Panc1 (cell line): ENCODE measurements at regions not wholly inside any gene's neighbourhood (a gene's known extent, or its start where the extent isn't known, plus 50 kb on each side); places are given as distances from the start of the nearest gene placed in this dataset.

Source experiments
- ATAC-seq: fragments of 200-7000 bp; cut with Tn5 transposase; 2 replicates; pipeline ENCODE4 v1.9.1; 2020; ENCODE audit warnings: mild to moderate bottlenecking, moderate library complexity
- BruUV-seq: library from RNA; stranded (reverse); fragments of 400-500 nt; replicated peaks from 2 replicates; lab custom pipeline; 2021; lab: Mats Ljungman, UMichigan
- CTCF ChIA-PET: fragments of 300-600 bp; sonication (Branson Sonifier 250); formaldehyde crosslinking; loops from one replicate; lab custom pipeline; 2022; ENCODE audit warnings: antibody characterized with exemption; lab: Charles Lee
- POLR2A ChIA-PET: fragments of 300-600 bp; sonication (Branson Sonifier 250); formaldehyde crosslinking; loops from one replicate; lab custom pipeline; 2022; ENCODE audit warnings: antibody characterized with exemption; lab: Charles Lee
- DNase-seq: peaks from one replicate; pipeline ENCODE4 v3.0.0-alpha.2; 2010; ENCODE audit warnings: low read depth, low spot score
- H3K27ac ChIP-seq: 2 replicates; pipeline ENCODE4 v1.5.1; 2011; ENCODE audit warnings: mild to moderate bottlenecking, low read length, inconsistent platforms
- H3K27me3 ChIP-seq: fragments of 200-500 bp; sonication (Bioruptor generic); 2 replicates; pipeline ENCODE4 v1.6.0; 2014; ENCODE audit warnings: low read length, inconsistent platforms; ENCODE audit not compliant: control insufficient read depth, insufficient read depth
- H3K36me3 ChIP-seq: fragments of 200-500 bp; sonication (Bioruptor generic); 2 replicates; pipeline ENCODE4 v1.5.1; 2014; ENCODE audit warnings: inconsistent platforms, mild to moderate bottlenecking, low read length, moderate library complexity; ENCODE audit not compliant: control insufficient read depth, insufficient read depth
- H3K4me1 ChIP-seq: 2 replicates; pipeline ENCODE4 v1.5.1; 2011; ENCODE audit warnings: inconsistent platforms, mild to moderate bottlenecking, low read length, moderate library complexity; ENCODE audit not compliant: control insufficient read depth, insufficient read depth
- H3K4me3 ChIP-seq, 2 experiments: 2 replicates each; pipeline ENCODE4 v1.5.1; 2011 to 2012; ENCODE audit warnings: low read depth in 2 of 2, low read length in 2 of 2, mild to moderate bottlenecking in 2 of 2, inconsistent platforms in 1 of 2, moderate library complexity in 1 of 2
- H3K9me3 ChIP-seq: fragments of 200-500 bp; sonication (Bioruptor generic); 2 replicates; pipeline ENCODE4 v1.5.1; 2014; ENCODE audit warnings: low read depth, mild to moderate bottlenecking, inconsistent platforms, low read length, moderate library complexity; ENCODE audit not compliant: control insufficient read depth, insufficient read depth
- CTCF ChIP-seq: fragments of 450-650 bp; IDR thresholded peaks from 2 replicates; pipeline ENCODE4 v1.5.1; 2017; ENCODE audit warnings: mild to moderate bottlenecking
- POLR2AphosphoS5 ChIP-seq: IDR thresholded peaks from 2 replicates; pipeline ENCODE4 v1.6.1; 2012; ENCODE audit warnings: mild to moderate bottlenecking, low read depth, low read length, moderate library complexity
- REST ChIP-seq, 2 experiments: IDR thresholded peaks; 2 replicates each; pipeline ENCODE4 v1.6.1; 2011 to 2012; ENCODE audit warnings: low read depth in 2 of 2, control low read depth in 1 of 2, low read length in 1 of 2, mild to moderate bottlenecking in 1 of 2, moderate library complexity in 1 of 2; ENCODE audit not compliant: insufficient read depth in 1 of 2
- SIN3A ChIP-seq: IDR thresholded peaks from 2 replicates; pipeline ENCODE4 v1.6.1; 2012; ENCODE audit warnings: low read depth, mild to moderate bottlenecking, low read length, moderate library complexity, borderline replicate concordance; ENCODE audit not compliant: insufficient read depth
- TCF7L2 ChIP-seq: IDR thresholded peaks from 2 replicates; pipeline ENCODE4 v1.6.1; 2011; ENCODE audit warnings: mild to moderate bottlenecking, low read depth, low read length, inconsistent platforms
- in situ Hi-C: cut with HindIII; loops from 2 replicates; pipeline ENCODE4 v1.10.0; 2016; ENCODE audit warnings: low sequenced_read_pairs, low pct_unique_long_range_greater_than_20kb
- intact Hi-C: fragments of 100-400 bp; cut with micrococcal nuclease; formaldehyde crosslinking; loops from one replicate; pipeline ENCODE4 v1.10.0; 2022; ENCODE audit not compliant: unreplicated experiment

GRCh38 chr5:120257358-120257971 lies 206.6 kb upstream of the PRR16 start:
- H3K27ac ChIP-seq = no peak overlapping the region
- no peak for DNase-seq

GRCh38 chr5:120258123-120258522 lies 206.0 kb upstream of the PRR16 start:
- Histone ChIP-seq H3K9me3 (no peaks in the 10 kb centered on the region), H3K36me3 (no peaks in the 10 kb centered on the region), H3K27me3 (no peaks in the 10 kb centered on the region), H3K4me1 (no peaks in the 10 kb centered on the region), H3K27ac (no peak overlapping the region), H3K4me3 (no peak overlapping the region)
- intact Hi-C loops (no loop called here), in situ Hi-C loops (no loop called here)
- DNase-seq (no peak), ATAC-seq (no peak)
- POLR2A ChIA-PET = no interaction called here
- BruUV-seq = no TSS peak
- CTCF ChIA-PET = no interaction called here
- TF ChIP-seq CTCF (no peak), REST (IDR thresholded peaks at IDR 0.05; ENCODE audit: insufficient read depth in 1 of 2, low read depth in 2 of 2, low read length in 1 of 2) (no peak), POLR2AphosphoS5 (no peak), SIN3A (no peak)

More at GRCh38 chr5:120257358-120257971, 206.6 kb upstream of the PRR16 start:
- no peaks in the 10 kb centered on the region for H3K36me3 ChIP-seq
- H3K4me1 ChIP-seq = no peaks in the 10 kb centered on the region
- BruUV-seq = no TSS peak
- ChIA-PET CTCF (no interaction called here), POLR2A (no interaction called here)
- H3K4me3 ChIP-seq = no peak overlapping the region
- no peaks in the 10 kb centered on the region for H3K9me3 ChIP-seq
- in situ Hi-C loops (no loop called here), intact Hi-C loops (no loop called here)
- no peak for ATAC-seq
- H3K27me3 ChIP-seq = no peaks in the 10 kb centered on the region
- TF ChIP-seq POLR2AphosphoS5 (no peak), TCF7L2 (no peak), REST (IDR thresholded peaks at IDR 0.05; ENCODE audit: insufficient read depth in 1 of 2, low read depth in 2 of 2, low read length in 1 of 2) (no peak), SIN3A (no peak), CTCF (no peak)
